Neutrophil (primary cell): ENCODE measurements at regions not wholly inside any gene's neighbourhood (a gene's known extent, or its start where the extent isn't known, plus 50 kb on each side); places are given as distances from the start of the nearest gene placed in this dataset.

Source experiments
- H3K27ac ChIP-seq: fragments of 200-600 bp; sonication (generic); 2 replicates; pipeline ENCODE4 v1.5.1; 2016; ENCODE audit warnings: mild to moderate bottlenecking, moderate library complexity
- H3K27me3 ChIP-seq: fragments of 200-600 bp; sonication (generic); 2 replicates; pipeline ENCODE4 v1.6.0; 2016; ENCODE audit warnings: mild to moderate bottlenecking
- H3K36me3 ChIP-seq: fragments of 200-600 bp; sonication (generic); 2 replicates; pipeline ENCODE4 v1.5.1; 2017
- H3K4me1 ChIP-seq, 2 experiments: fragments of 200-600 bp in 1 of 2; sonication (generic) in 1 of 2; 1 replicate in 1 of 2; 2 replicates in 1 of 2; pipeline versions ENCODE4 v1.5.1 to v1.6.1; 2013 to 2016; ENCODE audit warnings: low read depth in 1 of 2, low read length in 1 of 2, mild to moderate bottlenecking in 1 of 2, moderate library complexity in 1 of 2; ENCODE audit not compliant: control insufficient read depth in 1 of 2, insufficient read depth in 1 of 2
- H3K4me3 ChIP-seq, 2 experiments: fragments of 200-600 bp in 1 of 2; sonication (generic) in 1 of 2; 1 replicate in 1 of 2; 2 replicates in 1 of 2; pipeline ENCODE4 v1.5.1; 2013 to 2016; ENCODE audit warnings: low read depth in 1 of 2, low read length in 1 of 2, mild to moderate bottlenecking in 1 of 2, moderate library complexity in 1 of 2
- H3K9me3 ChIP-seq: fragments of 200-600 bp; sonication (generic); 2 replicates; pipeline ENCODE4 v1.5.1; 2016
- CTCF ChIP-seq: fragments of 200-600 bp; sonication (generic); IDR thresholded peaks from 2 replicates; pipeline ENCODE4 v1.5.1; 2016; ENCODE audit warnings: antibody characterized with exemption

GRCh38 chr7:1344421-1344820, 111.7 kb downstream of the UNCX start:
- TF ChIP-seq CTCF: no peak
- H3K27me3 ChIP-seq: peaks cover 28% of the 10 kb centered on the region
- H3K27ac ChIP-seq: no peak overlapping the region
- H3K36me3 ChIP-seq: no peaks in the 10 kb centered on the region
- no peaks in the 10 kb centered on the region for H3K4me1 ChIP-seq
- H3K4me3 ChIP-seq: no peak overlapping the region
- no peaks in the 10 kb centered on the region for H3K9me3 ChIP-seq

GRCh38 chr7:1344981-1345701, 112.5 kb downstream of the UNCX start:
- no peak for TF ChIP-seq CTCF
- H3K4me3 ChIP-seq: no peak overlapping the region
- peaks cover 21% of the 10 kb centered on the region for H3K27me3 ChIP-seq
- H3K4me1 ChIP-seq: no peaks in the 10 kb centered on the region
- H3K9me3 ChIP-seq: no peaks in the 10 kb centered on the region
- H3K36me3 ChIP-seq: no peaks in the 10 kb centered on the region
- no peak overlapping the region for H3K27ac ChIP-seq

- Histone ChIP-seq H3K27me3 (peaks cover 12% of the 10 kb centered on the region), H3K9me3 (no peaks in the 10 kb centered on the region), H3K4me3 (no peak overlapping the region), H3K36me3 (no peaks in the 10 kb centered on the region), H3K4me1 (no peaks in the 10 kb centered on the region), H3K27ac (no peak overlapping the region)
- no peak for TF ChIP-seq CTCF
Measured at GRCh38 chr7:1345796-1346755, 113.2 kb downstream of the MICALL2 start.

GRCh38 chr7:1346851-1347250, 112.4 kb downstream of the MICALL2 start:
- TF ChIP-seq CTCF: no peak
- Histone ChIP-seq H3K4me3 (no peak overlapping the region), H3K4me1 (no peaks in the 10 kb centered on the region), H3K36me3 (no peaks in the 10 kb centered on the region), H3K9me3 (no peaks in the 10 kb centered on the region), H3K27ac (no peak overlapping the region), H3K27me3 (peaks cover 12% of the 10 kb centered on the region)

- Histone ChIP-seq H3K36me3 (no peaks in the 10 kb centered on the region), H3K4me1 (no peaks in the 10 kb centered on the region), H3K9me3 (no peaks in the 10 kb centered on the region), H3K4me3 (no peak overlapping the region), H3K27ac (no peak overlapping the region), H3K27me3 (peaks cover 12% of the 10 kb centered on the region)
- no peak for TF ChIP-seq CTCF
Measured at GRCh38 chr7:1348096-1348822, 111.0 kb downstream of the MICALL2 start.
